ENCODE measurements at regions not wholly inside any gene's neighbourhood (a gene's known extent, or its start where the extent isn't known, plus 50 kb on each side); places are given as distances from the start of the nearest gene placed in this dataset.

GRCh38 chr9:120323125-120323524 is 256.8 kb downstream of the CDK5RAP2 start:
- WGBS (ENCODE audit: extremely low coverage, insufficient read length, low lambda C conversion rate): no CpG with 5 or more reads among the region's 1 CpG
- Mint-ChIP-seq H3K27ac (no peak overlapping the region), H3K9me3 (no peaks in the 10 kb centered on the region), H3K4me3 (no peak overlapping the region), H3K4me1 (peaks cover 8 to 12% of the 10 kb centered on the region in 2 experiments), H3K27me3 (ENCODE audit: low read depth) (peaks cover 19% of the 10 kb centered on the region), H3K36me3 (ENCODE audit: insufficient read depth in 1 of 3, low read depth in 3 of 3) (no peaks in the 10 kb centered on the region)
- Histone ChIP-seq H4K91ac (ENCODE audit: insufficient read length, low read depth, low read length) (no peak overlapping the region), H3K9me3 (ENCODE audit: control insufficient read depth, low read depth, low read length) (no peaks in the 10 kb centered on the region), H3K23me2 (ENCODE audit: insufficient read length, low read depth, low read length, poor library complexity, severe bottlenecking) (no peaks in the 10 kb centered on the region), H4K8ac (replicated peaks; ENCODE audit: insufficient read length, low read depth, low read length) (no peak overlapping the region), H3K27me3 (ENCODE audit: insufficient read depth, low read length) (no peaks in the 10 kb centered on the region), H2AFZ (ENCODE audit: low read length) (no peak overlapping the region), H4K20me1 (ENCODE audit: control insufficient read depth, insufficient read depth, insufficient read length) (no peaks in the 10 kb centered on the region), H3K79me1 (ENCODE audit: insufficient read depth, low read depth, low read length, poor library complexity, severe bottlenecking) (no peaks in the 10 kb centered on the region), H2BK120ac (ENCODE audit: low read depth, low read length, poor library complexity, severe bottlenecking) (no peak overlapping the region), H3K18ac (ENCODE audit: insufficient read length, low read depth, low read length) (no peak overlapping the region), H2AK5ac (ENCODE audit: insufficient read length, low read length) (no peak overlapping the region), H3K23ac (ENCODE audit: insufficient read length, low read depth, low read length) (no peak overlapping the region), H3T11ph (ENCODE audit: low read length) (no peak overlapping the region), H3K9ac (ENCODE audit: extremely low read depth, insufficient read length, low read length) (no peak overlapping the region), H3K4me1 (ENCODE audit: insufficient read depth, low read length) (no peaks in the 10 kb centered on the region), H2BK20ac (ENCODE audit: low read depth, low read length, poor library complexity, severe bottlenecking) (no peak overlapping the region), H3K79me2 (ENCODE audit: insufficient read depth, low read length) (no peaks in the 10 kb centered on the region), H3K4me2 (ENCODE audit: insufficient read depth, insufficient read length, low read length) (no peak overlapping the region), H3K14ac (ENCODE audit: insufficient read depth, low read length) (no peak overlapping the region), H3K27ac (ENCODE audit: insufficient read length, low read depth, low read length) (no peak overlapping the region), H2BK12ac (ENCODE audit: insufficient read length, low read depth, low read length) (no peak overlapping the region), H4K5ac (ENCODE audit: insufficient read length, low read depth, low read length) (no peak overlapping the region), H3K56ac (ENCODE audit: insufficient read length, low read depth, low read length) (no peak overlapping the region), H3K4ac (ENCODE audit: low read depth, low read length) (no peak overlapping the region), H2BK5ac (ENCODE audit: insufficient read length, low read length) (no peak overlapping the region), H2BK15ac (ENCODE audit: low read depth, low read length) (no peak overlapping the region)
- DNase-seq: no peak
- no peak for TF ChIP-seq CTCF (conservative IDR thresholded peaks at IDR 0.05)

Data from H9 (cell line).